ENCODE measurements at regions not wholly inside any gene's neighbourhood (a gene's known extent, or its start where the extent isn't known, plus 50 kb on each side); places are given as distances from the start of the nearest gene placed in this dataset.

GRCh38 chr2:173602153-173602795 is 247.6 kb downstream of the CDCA7 start:
- TF ChIP-seq CTCF (IDR thresholded peaks at IDR 0.05) (no peak), POLR2A (IDR thresholded peaks at IDR 0.05) (no peak)

Measured in vagina (tissue), 2 donors.